Neuronal stem cell (in vitro differentiated cells): ENCODE measurements at regions not wholly inside any gene's neighbourhood (a gene's known extent, or its start where the extent isn't known, plus 50 kb on each side); places are given as distances from the start of the nearest gene placed in this dataset.

Experiments used
- DNase-seq: peaks from one replicate; pipeline ENCODE4 v3.0.0-alpha.2; 2013; ENCODE audit warnings: low spot score
- H2AFZ ChIP-seq: one replicate; pipeline ENCODE4 v1.6.1; 2013; ENCODE audit warnings: mild to moderate bottlenecking, low read length, inconsistent platforms
- H2AK5ac ChIP-seq: 2 replicates; pipeline ENCODE4 v1.6.1; 2013; ENCODE audit warnings: low read depth, mild to moderate bottlenecking, inconsistent platforms, low read length, moderate library complexity, mixed read lengths
- H2BK120ac ChIP-seq: 2 replicates; pipeline ENCODE4 v1.6.1; 2013; ENCODE audit warnings: low read depth, mild to moderate bottlenecking, inconsistent platforms, low read length, moderate library complexity, mixed read lengths
- H2BK12ac ChIP-seq: one replicate; pipeline ENCODE4 v1.6.1; 2013; ENCODE audit warnings: low read length, inconsistent platforms
- H2BK15ac ChIP-seq: 2 replicates; pipeline ENCODE4 v1.6.1; 2013; ENCODE audit warnings: mild to moderate bottlenecking, low read length, inconsistent platforms, mixed read lengths
- H2BK5ac ChIP-seq: one replicate; pipeline ENCODE4 v1.6.1; 2013; ENCODE audit warnings: inconsistent platforms, mild to moderate bottlenecking, low read length, moderate library complexity
- H3K14ac ChIP-seq: one replicate; pipeline ENCODE4 v1.6.1; 2013; ENCODE audit warnings: low read length, inconsistent platforms
- H3K18ac ChIP-seq: 2 replicates; pipeline ENCODE4 v1.6.1; 2013; ENCODE audit warnings: low read length, inconsistent platforms
- H3K23ac ChIP-seq: 2 replicates; pipeline ENCODE4 v1.6.1; 2013; ENCODE audit warnings: low read depth, mild to moderate bottlenecking, mixed read lengths, low read length, inconsistent platforms; ENCODE audit not compliant: poor library complexity
- H3K27ac ChIP-seq: replicated peaks from 3 replicates; pipeline ENCODE4 v1.5.1; 2013; ENCODE audit warnings: low read length, inconsistent platforms
- H3K27me3 ChIP-seq, 3 experiments: 2 replicates each; pipeline ENCODE4 v1.6.1; 2013; ENCODE audit warnings: low read length in 3 of 3, mild to moderate bottlenecking in 2 of 3, inconsistent platforms in 1 of 3, low read depth in 1 of 3, mixed read lengths in 1 of 3, moderate library complexity in 1 of 3; ENCODE audit not compliant: control insufficient read depth in 3 of 3, insufficient read depth in 3 of 3
- H3K36me3 ChIP-seq, 2 donors: replicated peaks in 1 of 2; 2 replicates each; pipeline ENCODE4 v1.6.1; 2013; ENCODE audit warnings: low read length in 2 of 2; ENCODE audit not compliant: control insufficient read depth in 2 of 2, insufficient read depth in 2 of 2
- H3K4ac ChIP-seq: 2 replicates; pipeline ENCODE4 v1.6.1; 2013; ENCODE audit warnings: inconsistent platforms, mild to moderate bottlenecking, low read length, moderate library complexity
- H3K4me1 ChIP-seq, 2 donors: 1 replicate in 1 of 2; 2 replicates in 1 of 2; pipeline ENCODE4 v1.6.1; 2013; ENCODE audit warnings: low read length in 2 of 2, low read depth in 1 of 2; ENCODE audit not compliant: control insufficient read depth in 2 of 2, insufficient read depth in 1 of 2
- H3K4me2 ChIP-seq: one replicate; pipeline ENCODE4 v1.6.1; 2013; ENCODE audit warnings: mild to moderate bottlenecking, low read length, inconsistent platforms; ENCODE audit not compliant: insufficient read depth, poor library complexity, severe bottlenecking
- H3K4me3 ChIP-seq, 2 donors: 2 replicates each; pipeline ENCODE4 v1.5.1; 2013; ENCODE audit warnings: low read length in 2 of 2, mild to moderate bottlenecking in 2 of 2, inconsistent platforms in 1 of 2, moderate library complexity in 1 of 2
- H3K79me1 ChIP-seq: one replicate; pipeline ENCODE4 v1.6.1; 2013; ENCODE audit warnings: low read depth, mild to moderate bottlenecking, inconsistent platforms, low read length, moderate library complexity
- H3K9ac ChIP-seq: one replicate; pipeline ENCODE4 v1.6.1; 2013; ENCODE audit warnings: mild to moderate bottlenecking, low read depth, low read length, inconsistent platforms; ENCODE audit not compliant: poor library complexity
- H3K9me3 ChIP-seq, 2 donors: replicated peaks in 1 of 2; 2 replicates each; pipeline versions ENCODE3 to v1.6.1; 2013; ENCODE audit warnings: low read length in 2 of 2, mild to moderate bottlenecking in 2 of 2, inconsistent platforms in 1 of 2, low read depth in 1 of 2, mixed read lengths in 1 of 2, moderate library complexity in 1 of 2; ENCODE audit not compliant: control insufficient read depth in 2 of 2, insufficient read depth in 1 of 2
- H4K8ac ChIP-seq: one replicate; pipeline ENCODE4 v1.6.1; 2013; ENCODE audit warnings: low read depth, mild to moderate bottlenecking, inconsistent platforms, low read length, moderate library complexity
- H4K91ac ChIP-seq: one replicate; pipeline ENCODE4 v1.6.1; 2013; ENCODE audit warnings: low read length, low read depth, mild to moderate bottlenecking, inconsistent platforms; ENCODE audit not compliant: poor library complexity
- WGBS, 2 donors: extraction: QIAGEN DNeasy Blood & Tissue Kit; methylation state at CpG; one replicate each; pipeline ENCODE4 v1.1.7; 2013; ENCODE audit warnings: missing lambda C conversion rate in 2 of 2, mixed read lengths in 1 of 2; ENCODE audit not compliant: insufficient read length in 2 of 2, insufficient replicate concordance in 1 of 2; ENCODE audit errors: extremely low coverage in 2 of 2; 5-methylcytosine and 5-hydroxymethylcytosine counted together

DNA sequence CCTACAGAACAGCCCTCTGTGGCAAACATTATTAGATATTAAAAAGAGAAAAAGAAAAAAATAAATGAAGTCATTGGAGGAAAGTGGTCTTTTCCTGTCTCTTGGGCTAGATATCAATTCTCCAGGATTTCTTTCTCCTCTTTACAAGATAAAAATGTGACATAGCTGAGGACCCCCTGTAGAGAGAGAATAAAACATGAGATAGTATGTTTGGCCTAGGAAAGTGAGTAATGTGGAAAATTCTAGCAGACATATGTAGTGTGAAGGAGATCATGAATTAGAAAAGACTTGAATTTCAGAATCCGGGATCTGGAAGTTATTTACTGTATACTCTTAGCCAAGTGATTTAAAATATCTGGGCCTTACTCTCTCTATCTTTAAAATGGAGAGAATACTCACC is 823.1 kb downstream of the TLR4 start:
- Histone ChIP-seq H3K4me3 (no peak overlapping the region), H3K27me3 (no peaks in the 10 kb centered on the region), H3K4ac (no peak overlapping the region), H2AK5ac (no peak overlapping the region), H4K91ac (no peak overlapping the region), H3K27ac (no peak overlapping the region), H3K9ac (no peak overlapping the region), H2BK5ac (no peak overlapping the region), H3K23ac (no peak overlapping the region), H3K14ac (no peak overlapping the region), H2BK15ac (no peak overlapping the region), H4K8ac (no peak overlapping the region), H3K4me2 (no peak overlapping the region), H2AFZ (no peak overlapping the region), H2BK120ac (no peak overlapping the region), H3K36me3 (no peaks in the 10 kb centered on the region), H3K9me3 (no peaks in the 10 kb centered on the region), H3K4me1 (no peaks in the 10 kb centered on the region), H3K18ac (no peak overlapping the region), H2BK12ac (no peak overlapping the region), H3K79me1 (no peaks in the 10 kb centered on the region)
- WGBS, 2 donors: no CpG with 5 or more reads among the region's 1 CpG
- no peak for DNase-seq

DNA sequence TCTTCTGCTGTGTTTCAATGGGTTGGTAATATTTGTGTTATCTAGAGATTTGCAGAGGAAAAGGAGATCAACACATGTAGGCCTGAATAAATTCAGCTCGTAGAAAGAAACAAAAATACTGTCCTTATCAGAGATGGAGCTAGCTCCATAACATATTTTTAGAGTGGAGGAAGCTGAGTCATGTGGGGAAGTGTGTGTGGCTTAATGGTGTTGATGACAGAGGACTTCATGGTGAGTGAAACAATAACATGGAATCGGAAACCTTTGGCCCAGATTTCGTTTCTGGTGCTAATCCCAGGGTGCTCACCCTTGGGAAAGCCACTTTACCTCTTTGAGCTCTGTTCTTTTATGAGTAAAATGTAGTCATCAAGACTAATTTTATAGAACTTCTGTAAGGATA is 825.0 kb downstream of the TLR4 start:
- no peak overlapping the region for H3K9ac ChIP-seq
- H2AK5ac ChIP-seq: no peak overlapping the region
- H4K8ac ChIP-seq: no peak overlapping the region
- H2BK12ac ChIP-seq: no peak overlapping the region
- no peak overlapping the region for H2BK15ac ChIP-seq
- no peaks in the 10 kb centered on the region for H3K9me3 ChIP-seq
- H3K4me1 ChIP-seq: no peaks in the 10 kb centered on the region
- no peak for DNase-seq
- no peak overlapping the region for H3K18ac ChIP-seq
- no peaks in the 10 kb centered on the region for H3K36me3 ChIP-seq
- no peaks in the 10 kb centered on the region for H3K79me1 ChIP-seq
- no peak overlapping the region for H2BK120ac ChIP-seq
- H3K4me3 ChIP-seq: no peak overlapping the region
- no peak overlapping the region for H2BK5ac ChIP-seq
- no peak overlapping the region for H3K4me2 ChIP-seq
- H3K14ac ChIP-seq: no peak overlapping the region
- H2AFZ ChIP-seq: no peak overlapping the region
- no CpG with 5 or more reads among the region's 3 CpGs for WGBS, 2 donors
- H3K23ac ChIP-seq: no peak overlapping the region
- no peak overlapping the region for H3K4ac ChIP-seq
- H4K91ac ChIP-seq: no peak overlapping the region
- no peaks in the 10 kb centered on the region for H3K27me3 ChIP-seq
- no peak overlapping the region for H3K27ac ChIP-seq

DNA sequence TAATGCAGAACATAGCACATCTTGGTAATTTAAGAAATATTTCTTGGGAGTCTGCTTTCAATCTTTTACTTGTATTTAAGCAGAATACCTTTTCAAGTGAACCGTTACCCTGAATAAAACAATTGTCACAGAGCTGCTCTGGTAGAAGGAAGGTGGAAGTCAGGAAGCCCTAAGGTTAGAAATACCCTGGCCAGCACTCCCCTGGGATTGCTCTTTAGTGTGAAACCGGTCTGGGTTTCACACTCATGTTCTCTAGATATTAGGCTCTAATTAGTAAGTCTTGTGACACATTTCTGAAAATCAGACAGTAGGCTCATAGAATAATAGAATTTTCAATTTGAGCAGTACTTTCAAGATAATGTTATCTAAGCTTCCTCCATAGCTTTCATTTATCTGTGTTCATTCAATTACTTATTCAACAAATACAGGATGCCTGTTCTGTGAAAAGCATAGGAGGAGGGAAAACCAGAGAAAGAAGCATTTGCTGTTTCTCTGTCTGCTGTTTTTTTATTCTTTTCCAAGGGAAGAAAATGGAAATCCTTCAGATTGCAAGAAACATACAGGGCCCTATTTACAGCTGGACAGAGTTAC is 825.5 kb downstream of the TLR4 start:
- H3K36me3 ChIP-seq: no peaks in the 10 kb centered on the region
- no CpG with 5 or more reads among the region's 2 CpGs for WGBS, 2 donors

DNA sequence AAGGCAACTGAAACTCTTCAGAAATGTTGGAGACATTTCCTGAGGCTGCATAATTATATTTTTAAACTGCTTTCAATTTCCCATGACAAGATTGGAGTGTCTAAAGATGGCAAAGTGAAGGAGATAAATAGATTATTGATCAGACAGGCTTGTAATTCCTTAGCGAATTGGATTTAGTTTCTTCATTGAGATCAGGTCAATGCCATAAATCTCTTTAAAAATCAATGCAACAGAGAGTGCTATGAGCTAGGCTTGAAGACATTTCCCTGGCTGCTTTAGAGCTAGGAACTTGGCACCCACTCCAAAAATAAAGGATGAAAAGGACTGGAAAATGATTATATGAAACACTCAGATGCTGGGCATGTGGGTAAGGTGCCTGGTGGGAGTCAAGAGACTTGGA is 828.4 kb downstream of the TLR4 start:
- Histone ChIP-seq H3K9me3 (no peaks in the 10 kb centered on the region), H2BK5ac (no peak overlapping the region), H3K4me2 (no peak overlapping the region), H2AK5ac (no peak overlapping the region), H2BK120ac (no peak overlapping the region), H3K23ac (no peak overlapping the region), H4K8ac (no peak overlapping the region), H3K14ac (no peak overlapping the region), H3K4ac (no peak overlapping the region), H3K18ac (no peak overlapping the region), H4K91ac (no peak overlapping the region), H3K27ac (no peak overlapping the region), H3K9ac (no peak overlapping the region), H3K4me3 (no peak overlapping the region), H3K36me3 (no peaks in the 10 kb centered on the region), H3K79me1 (no peaks in the 10 kb centered on the region), H3K4me1 (no peaks in the 10 kb centered on the region), H2AFZ (no peak overlapping the region), H2BK15ac (no peak overlapping the region), H2BK12ac (no peak overlapping the region), H3K27me3 (no peaks in the 10 kb centered on the region)
- no CpG with 5 or more reads among the region's 1 CpG for WGBS, 2 donors
- DNase-seq: no peak

More for the DNA sequence above, 825.5 kb downstream of the TLR4 start:
- no peak overlapping the region for H3K23ac ChIP-seq
- H3K27ac ChIP-seq: no peak overlapping the region
- no peak overlapping the region for H3K9ac ChIP-seq
- H3K14ac ChIP-seq: no peak overlapping the region
- no peak overlapping the region for H2BK120ac ChIP-seq
- H3K18ac ChIP-seq: no peak overlapping the region
- no peak overlapping the region for H4K91ac ChIP-seq
- no peaks in the 10 kb centered on the region for H3K4me1 ChIP-seq
- no peak overlapping the region for H2AFZ ChIP-seq
- no peak overlapping the region for H2BK15ac ChIP-seq
- no peak overlapping the region for H2AK5ac ChIP-seq
- no peak overlapping the region for H3K4me2 ChIP-seq
- no peak overlapping the region for H3K4ac ChIP-seq
- H2BK5ac ChIP-seq: no peak overlapping the region
- no peaks in the 10 kb centered on the region for H3K9me3 ChIP-seq
- H2BK12ac ChIP-seq: no peak overlapping the region
- no peak overlapping the region for H4K8ac ChIP-seq
- H3K79me1 ChIP-seq: no peaks in the 10 kb centered on the region
- H3K4me3 ChIP-seq: no peak overlapping the region
- DNase-seq: no peak
- no peaks in the 10 kb centered on the region for H3K27me3 ChIP-seq
